H1 (cell line): ENCODE measurements at regions not wholly inside any gene's neighbourhood (a gene's known extent, or its start where the extent isn't known, plus 50 kb on each side); places are given as distances from the start of the nearest gene placed in this dataset.

ENCODE experiments used
- CTCF ChIA-PET: fragments of 300-600 bp; sonication (Branson Sonifier 250); formaldehyde crosslinking; loops from one replicate; lab custom pipeline; 2021; ENCODE audit not compliant: partially characterized antibody; lab: Charles Lee
- POLR2A ChIA-PET: fragments of 300-600 bp; sonication (Branson Sonifier 250); formaldehyde crosslinking; loops from one replicate; lab custom pipeline; 2021; ENCODE audit warnings: inconsistent platforms; ENCODE audit not compliant: partially characterized antibody; lab: Charles Lee
- DNase-seq, 2 experiments: peaks; one replicate each; pipeline versions ENCODE4 v3.0.0 to v3.0.0-alpha.2; 2010 to 2022; ENCODE audit warnings: low spot score in 2 of 2, low read depth in 1 of 2, mixed read lengths in 1 of 2
- FAIRE-seq: peaks from 2 replicates; lab custom pipeline; 2011; peaks lifted over from hg19 to GRCh38; lab: Jason Lieb, UNC
- H2AFZ ChIP-seq: 2 replicates; pipeline ENCODE4 v1.8.1; 2012; ENCODE audit warnings: low read length, inconsistent platforms
- H2AK5ac ChIP-seq: 2 replicates; pipeline ENCODE4 v1.6.1; 2013; ENCODE audit warnings: low read depth, low read length
- H2BK120ac ChIP-seq: replicated peaks from 2 replicates; pipeline ENCODE3; 2013; ENCODE audit warnings: low read depth, low read length, inconsistent platforms
- H2BK12ac ChIP-seq: 2 replicates; pipeline ENCODE4 v1.6.1; 2013; ENCODE audit warnings: low read depth, low read length
- H2BK15ac ChIP-seq: 2 replicates; pipeline ENCODE4 v1.6.1; 2013; ENCODE audit warnings: low read length
- H2BK20ac ChIP-seq: 2 replicates; pipeline ENCODE4 v1.6.1; 2013; ENCODE audit warnings: low read length
- H2BK5ac ChIP-seq: 2 replicates; pipeline ENCODE4 v1.6.1; 2013; ENCODE audit warnings: low read depth, low read length
- H3K14ac ChIP-seq: 2 replicates; pipeline ENCODE4 v1.6.1; 2013; ENCODE audit warnings: inconsistent platforms; ENCODE audit not compliant: insufficient read length
- H3K18ac ChIP-seq: 2 replicates; pipeline ENCODE4 v1.6.1; 2013; ENCODE audit warnings: low read length; ENCODE audit errors: extremely low read depth
- H3K23ac ChIP-seq: 2 replicates; pipeline ENCODE4 v1.6.1; 2013; ENCODE audit warnings: inconsistent platforms; ENCODE audit not compliant: insufficient read length
- H3K23me2 ChIP-seq: 2 replicates; pipeline ENCODE4 v1.6.1; 2013; ENCODE audit warnings: low read depth, low read length
- H3K27ac ChIP-seq: 2 replicates; pipeline ENCODE4 v1.6.1; 2011; ENCODE audit warnings: low read depth, low read length, inconsistent platforms
- H3K27me3 ChIP-seq, 4 experiments: replicated peaks in 1 of 4; 1 replicate in 1 of 4; 2 replicates in 3 of 4; pipeline versions ENCODE4 v1.6.1 to v1.8.1; 2011 to 2013; ENCODE audit warnings: low read length in 3 of 4, mild to moderate bottlenecking in 3 of 4, inconsistent platforms in 2 of 4, mixed read lengths in 2 of 4, moderate library complexity in 1 of 4; ENCODE audit not compliant: control insufficient read depth in 3 of 4, insufficient read depth in 3 of 4; ENCODE audit errors: extremely low read depth in 1 of 4
- H3K36me3 ChIP-seq, 4 experiments: 2 replicates each; pipeline versions ENCODE4 v1.6.1 to v1.8.1; 2011 to 2013; ENCODE audit warnings: mild to moderate bottlenecking in 4 of 4, low read length in 3 of 4, moderate library complexity in 2 of 4, control low read depth in 1 of 4, inconsistent platforms in 1 of 4; ENCODE audit not compliant: insufficient read depth in 4 of 4, control insufficient read depth in 2 of 4
- H3K4ac ChIP-seq: replicated peaks from 2 replicates; pipeline ENCODE3; 2013; ENCODE audit warnings: low read length, low read depth, mixed read lengths, inconsistent platforms; ENCODE audit not compliant: insufficient read length
- H3K4me1 ChIP-seq, 4 experiments: replicated peaks in 1 of 4; 1 replicate in 1 of 4; 2 replicates in 3 of 4; pipeline versions ENCODE4 v1.6.1 to v1.8.1; 2011 to 2013; ENCODE audit warnings: low read length in 3 of 4, inconsistent platforms in 2 of 4, mixed read lengths in 1 of 4; ENCODE audit not compliant: insufficient read depth in 4 of 4, control insufficient read depth in 3 of 4
- H3K4me2 ChIP-seq, 2 experiments: 2 replicates each; pipeline versions ENCODE4 v1.6.1 to v1.8.1; 2011 to 2013; ENCODE audit warnings: low read depth in 2 of 2, low read length in 2 of 2, control low read depth in 1 of 2, inconsistent platforms in 1 of 2, mild to moderate bottlenecking in 1 of 2; ENCODE audit not compliant: insufficient read depth in 1 of 2
- H3K4me3 ChIP-seq, 4 experiments: fragments of 200-600, 300-600 bp in 1 of 4; sonication (generic), shearing (Covaris generic), sonication (Bioruptor Twin) in 1 of 4; 2 replicates each; pipeline versions ENCODE4 v1.5.1 to v1.8.1; 2011 to 2016; ENCODE audit warnings: low read length in 4 of 4, low read depth in 3 of 4, control low read depth in 2 of 4, inconsistent platforms in 2 of 4, mild to moderate bottlenecking in 2 of 4, mixed read lengths in 1 of 4, moderate library complexity in 1 of 4; ENCODE audit not compliant: insufficient read depth in 2 of 4; ENCODE audit errors: extremely low read depth in 1 of 4
- H3K56ac ChIP-seq: replicated peaks from 2 replicates; pipeline ENCODE3; 2013; ENCODE audit warnings: low read depth, mild to moderate bottlenecking, mixed read lengths, low read length, inconsistent platforms; ENCODE audit not compliant: insufficient read length
- H3K79me1 ChIP-seq: 2 replicates; pipeline ENCODE4 v1.6.1; 2013; ENCODE audit warnings: low read depth, low read length, control low read depth
- H3K79me2 ChIP-seq, 2 experiments: 2 replicates each; pipeline versions ENCODE4 v1.6.1 to v1.8.1; 2012 to 2013; ENCODE audit warnings: low read length in 2 of 2, mild to moderate bottlenecking in 2 of 2, inconsistent platforms in 1 of 2; ENCODE audit not compliant: insufficient read depth in 2 of 2, control insufficient read depth in 1 of 2
- H3K9ac ChIP-seq, 4 experiments: replicated peaks in 1 of 4; 1 replicate in 1 of 4; 2 replicates in 3 of 4; pipeline versions ENCODE4 v1.6.1 to v1.8.1; 2011 to 2013; ENCODE audit warnings: low read depth in 3 of 4, low read length in 3 of 4, control low read depth in 2 of 4, mild to moderate bottlenecking in 2 of 4, moderate library complexity in 2 of 4, inconsistent platforms in 1 of 4; ENCODE audit errors: extremely low read depth in 1 of 4
- H3K9me3 ChIP-seq, 2 experiments: 2 replicates each; pipeline versions ENCODE4 v1.6.1 to v1.8.1; 2012 to 2013; ENCODE audit warnings: mild to moderate bottlenecking in 2 of 2, moderate library complexity in 2 of 2, control low read depth in 1 of 2, inconsistent platforms in 1 of 2, low read depth in 1 of 2, low read length in 1 of 2, mixed read lengths in 1 of 2; ENCODE audit not compliant: insufficient read depth in 2 of 2
- H4K20me1 ChIP-seq, 2 experiments: replicated peaks in 1 of 2; 2 replicates each; pipeline versions ENCODE3 to v1.8.1; 2011 to 2013; ENCODE audit warnings: inconsistent platforms in 2 of 2, low read length in 2 of 2, mild to moderate bottlenecking in 1 of 2; ENCODE audit not compliant: insufficient read depth in 2 of 2, control insufficient read depth in 1 of 2
- H4K5ac ChIP-seq: 2 replicates; pipeline ENCODE4 v1.6.1; 2013; ENCODE audit warnings: low read length, low read depth, mixed read lengths, inconsistent platforms; ENCODE audit not compliant: insufficient read length
- H4K8ac ChIP-seq: 2 replicates; pipeline ENCODE4 v1.8.0; 2013; ENCODE audit warnings: mild to moderate bottlenecking, moderate library complexity, low read length, inconsistent platforms; ENCODE audit not compliant: insufficient read depth; ENCODE audit errors: extremely low read depth
- H4K91ac ChIP-seq: replicated peaks from 2 replicates; pipeline ENCODE3; 2013; ENCODE audit warnings: low read length, mixed read lengths, inconsistent platforms; ENCODE audit not compliant: insufficient read length
- E2F6 ChIP-seq: IDR thresholded peaks from 2 replicates; pipeline ENCODE4 v1.6.1; 2012; ENCODE audit warnings: inconsistent platforms
- KDM1A ChIP-seq: fragments of 200-600, 300-600 bp; sonication (generic); IDR thresholded peaks from 2 replicates; pipeline ENCODE4 v1.7.1; 2016; ENCODE audit warnings: mild to moderate bottlenecking, low read length, borderline replicate concordance
- KDM4A ChIP-seq: IDR thresholded peaks from one replicate; pipeline ENCODE4 v1.7.1; 2012; ENCODE audit warnings: low read depth, mild to moderate bottlenecking, moderate library complexity, low read length, inconsistent platforms; ENCODE audit not compliant: severe bottlenecking
- KDM5A ChIP-seq: fragments of 200-600 bp; IDR thresholded peaks from 2 replicates; pipeline ENCODE4 v1.7.1; 2012; ENCODE audit warnings: mild to moderate bottlenecking, low read length, inconsistent platforms, mixed read lengths
- RAD21 ChIP-seq, 2 experiments: IDR thresholded peaks in 1 of 2; conservative IDR thresholded peaks in 1 of 2; 2 replicates each; pipeline ENCODE4 v1.6.1; 2011; ENCODE audit warnings: low read depth in 2 of 2, low read length in 2 of 2, improper control_type of control experiment in 1 of 2, inconsistent platforms in 1 of 2, mild to moderate bottlenecking in 1 of 2, moderate library complexity in 1 of 2
- RBBP5 ChIP-seq: IDR thresholded peaks from 2 replicates; pipeline ENCODE4 v1.7.1; 2012; ENCODE audit warnings: low read depth, mild to moderate bottlenecking, inconsistent platforms, low read length, moderate library complexity, borderline replicate concordance
- RFX5 ChIP-seq: IDR thresholded peaks from 2 replicates; pipeline ENCODE4 v1.6.1; 2011; ENCODE audit warnings: low read depth, low read length, improper control_type of control experiment, borderline replicate concordance
- RXRA ChIP-seq: IDR thresholded peaks from 2 replicates; pipeline ENCODE4 v1.6.1; 2011; ENCODE audit warnings: low read depth, mild to moderate bottlenecking, low read length, moderate library complexity; ENCODE audit not compliant: insufficient read depth
- TEAD4 ChIP-seq: IDR thresholded peaks from 2 replicates; pipeline ENCODE4 v1.6.1; 2012; ENCODE audit warnings: low read depth, low read length, inconsistent platforms, mixed read lengths
- USF2 ChIP-seq: IDR thresholded peaks from 2 replicates; pipeline ENCODE4 v1.6.1; 2011; ENCODE audit warnings: low read length, improper control_type of control experiment
- YY1 ChIP-seq: IDR thresholded peaks from 2 replicates; pipeline ENCODE4 v1.6.1; 2011; ENCODE audit warnings: low read depth, mild to moderate bottlenecking, low read length
- ZNF274 ChIP-seq: IDR thresholded peaks from 2 replicates; pipeline ENCODE4 v1.7.0; 2012; ENCODE audit warnings: low read length, borderline replicate concordance; ENCODE audit errors: extremely low read depth
- WGBS, 2 experiments: shearing (Covaris generic) in 1 of 2; methylation state at CpG; one replicate each; pipeline versions ENCODE4 v1.1.6 to v1.1.7; 2013 to 2015; ENCODE audit warnings: low lambda C conversion rate in 2 of 2, mixed read lengths in 2 of 2, inconsistent platforms in 1 of 2, low coverage in 1 of 2, missing lambda C conversion rate in 1 of 2; ENCODE audit not compliant: insufficient replicate concordance in 2 of 2, insufficient coverage in 1 of 2, insufficient read length in 1 of 2; ENCODE audit errors: extremely low coverage in 1 of 2, missing lambda C conversion rate in 1 of 2; 5-methylcytosine and 5-hydroxymethylcytosine counted together

GRCh38 chr7:33781167-33781566 is 124.2 kb upstream of the BMPER start:
- no peak overlapping the region for H4K5ac ChIP-seq
- no peak overlapping the region for H3K27ac ChIP-seq
- no peak overlapping the region for H2AK5ac ChIP-seq
- H3K23me2 ChIP-seq: no peaks in the 10 kb centered on the region
- no peak overlapping the region for H3K4me2 ChIP-seq
- POLR2A ChIA-PET: no interaction called here
- H2BK120ac ChIP-seq: no peak overlapping the region
- H2BK12ac ChIP-seq: no peak overlapping the region
- H3K79me2 ChIP-seq: no peaks in the 10 kb centered on the region
- peaks cover 0 to 3% of the 10 kb centered on the region in 2 experiments; a peak in 1 of 4 replicates for H3K9me3 ChIP-seq
- no peak overlapping the region for H3K4me3 ChIP-seq
- H4K91ac ChIP-seq: no peak overlapping the region
- H2BK5ac ChIP-seq: no peak overlapping the region
- no peak overlapping the region for H3K9ac ChIP-seq
- H4K20me1 ChIP-seq: no peaks in the 10 kb centered on the region
- no peak overlapping the region for H3K4ac ChIP-seq
- no peak overlapping the region for H4K8ac ChIP-seq
- H3K27me3 ChIP-seq: peaks cover 0 to 1% (median 0%) of the 10 kb centered on the region in 4 experiments; a peak in 1 of 7 replicates
- H3K4me1 ChIP-seq: no peaks in the 10 kb centered on the region
- no peak overlapping the region for H3K23ac ChIP-seq
- WGBS, 2 experiments: 93% methylated on average over 3 of the region's 3 CpGs; no CpG with 5 or more reads in 1 of the 2 experiments
- no peak overlapping the region for H3K56ac ChIP-seq
- DNase-seq (no peak), FAIRE-seq (no peak)
- no peaks in the 10 kb centered on the region for H3K79me1 ChIP-seq
- no peak overlapping the region for H2BK15ac ChIP-seq
- no peak overlapping the region for H3K18ac ChIP-seq
- H3K14ac ChIP-seq: no peak overlapping the region
- H2BK20ac ChIP-seq: no peak overlapping the region
- no peaks in the 10 kb centered on the region for H3K36me3 ChIP-seq
- no peak overlapping the region for H2AFZ ChIP-seq
- CTCF ChIA-PET: interaction anchor here (0.7 to 1.5 kb wide), 6 partner anchors 18 to 113 kb away, joined by 3 to 7 read pairs (median 4); no protein-coding TSS in a partner anchor
- TF ChIP-seq RFX5 (no peak), RXRA (no peak), TEAD4 (no peak), ZNF274 (no peak), E2F6 (no peak), USF2 (no peak), RBBP5 (no peak), KDM1A (no peak), RAD21 (IDR thresholded peaks at IDR 0.05 in 1 of 2, conservative IDR thresholded peaks at IDR 0.05 in 1 of 2; ENCODE audit: low read depth in 2 of 2, low read length in 2 of 2) (no peak), KDM4A (no peak), YY1 (no peak), KDM5A (no peak)
